ENCODE measurements at regions not wholly inside any gene's neighbourhood (a gene's known extent, or its start where the extent isn't known, plus 50 kb on each side); places are given as distances from the start of the nearest gene placed in this dataset.

GRCh38 chr20:24791953-24792352, 157.1 kb upstream of the CST7 start:
- Histone ChIP-seq H4K20me1 (ENCODE audit: insufficient read depth, low read length) (no peaks in the 10 kb centered on the region), H3K9ac (ENCODE audit: low read length) (no peak overlapping the region), H3K4me2 (ENCODE audit: low read depth, low read length) (no peak overlapping the region), H3K4me1 (ENCODE audit: low read length) (peaks cover 6% of the 10 kb centered on the region), H3K79me2 (ENCODE audit: low read length) (no peaks in the 10 kb centered on the region), H3K4me3 (ENCODE audit: low read length) (no peak overlapping the region), H3K9me2 (replicated peaks; ENCODE audit: insufficient read depth, low read length) (no peaks in the 10 kb centered on the region), H2AFZ (ENCODE audit: low read length) (no peak overlapping the region), H3K36me3 (replicated peaks; ENCODE audit: insufficient read depth, low read length) (no peaks in the 10 kb centered on the region), H3F3A (ENCODE audit: insufficient read depth, low read length) (no peaks in the 10 kb centered on the region), H3K27me3 (replicated peaks; ENCODE audit: insufficient read depth, low read length) (no peaks in the 10 kb centered on the region), H3K27ac (ENCODE audit: low read length) (no peak overlapping the region), H3K9me3 (replicated peaks; ENCODE audit: insufficient read depth, low read length) (no peaks in the 10 kb centered on the region)
- no peak for DNase-seq
- TF ChIP-seq EZH2phosphoT487 (IDR thresholded peaks at IDR 0.05; ENCODE audit: low read length) (no peak), EZH2 (optimal IDR thresholded peaks at IDR 0.05; ENCODE audit: low read depth, low read length) (no peak), CTCF (IDR thresholded peaks at IDR 0.05; ENCODE audit: low read length) (no peak)

- H3K79me2 ChIP-seq (ENCODE audit: low read length), result no peaks in the 10 kb centered on the region
- no peaks in the 10 kb centered on the region for H3K9me2 ChIP-seq (replicated peaks; ENCODE audit: insufficient read depth, low read length)
- no peak for TF ChIP-seq CTCF (IDR thresholded peaks at IDR 0.05; ENCODE audit: low read length)
- no peak for TF ChIP-seq EZH2phosphoT487 (IDR thresholded peaks at IDR 0.05; ENCODE audit: low read length)
- no peak for TF ChIP-seq EZH2 (optimal IDR thresholded peaks at IDR 0.05; ENCODE audit: low read depth, low read length)
- H3K4me3 ChIP-seq (ENCODE audit: low read length), result no peak overlapping the region
- H3K9me3 ChIP-seq (replicated peaks; ENCODE audit: insufficient read depth, low read length), result no peaks in the 10 kb centered on the region
- H3K36me3 ChIP-seq (replicated peaks; ENCODE audit: insufficient read depth, low read length), result no peaks in the 10 kb centered on the region
- no peak overlapping the region for H3K27ac ChIP-seq (ENCODE audit: low read length)
- no peak overlapping the region for H2AFZ ChIP-seq (ENCODE audit: low read length)
- H3F3A ChIP-seq (ENCODE audit: insufficient read depth, low read length), result no peaks in the 10 kb centered on the region
- DNase-seq, result no peak
- no peak overlapping the region for H3K9ac ChIP-seq (ENCODE audit: low read length)
- no peaks in the 10 kb centered on the region for H3K27me3 ChIP-seq (replicated peaks; ENCODE audit: insufficient read depth, low read length)
- H4K20me1 ChIP-seq (ENCODE audit: insufficient read depth, low read length), result no peaks in the 10 kb centered on the region
- peaks cover 6% of the 10 kb centered on the region for H3K4me1 ChIP-seq (ENCODE audit: low read length)
- H3K4me2 ChIP-seq (ENCODE audit: low read depth, low read length), result no peak overlapping the region
Measured at GRCh38 chr20:24792641-24793495, 156.2 kb upstream of the CST7 start.

GRCh38 chr20:24795436-24795835, 153.6 kb upstream of the CST7 start:
- no peak overlapping the region for H3K9ac ChIP-seq (ENCODE audit: low read length)
- no peak overlapping the region for H3K4me2 ChIP-seq (ENCODE audit: low read depth, low read length)
- H3K27ac ChIP-seq (ENCODE audit: low read length), result no peak overlapping the region
- no peak overlapping the region for H3K4me3 ChIP-seq (ENCODE audit: low read length)
- H3F3A ChIP-seq (ENCODE audit: insufficient read depth, low read length), result no peaks in the 10 kb centered on the region
- no peaks in the 10 kb centered on the region for H3K9me2 ChIP-seq (replicated peaks; ENCODE audit: insufficient read depth, low read length)
- H2AFZ ChIP-seq (ENCODE audit: low read length), result no peak overlapping the region
- no peak for DNase-seq
- H4K20me1 ChIP-seq (ENCODE audit: insufficient read depth, low read length), result no peaks in the 10 kb centered on the region
- H3K4me1 ChIP-seq (ENCODE audit: low read length), result peaks cover 6% of the 10 kb centered on the region
- no peaks in the 10 kb centered on the region for H3K79me2 ChIP-seq (ENCODE audit: low read length)
- TF ChIP-seq EZH2 (optimal IDR thresholded peaks at IDR 0.05; ENCODE audit: low read depth, low read length) (no peak), CTCF (IDR thresholded peaks at IDR 0.05; ENCODE audit: low read length) (no peak), EZH2phosphoT487 (IDR thresholded peaks at IDR 0.05; ENCODE audit: low read length) (no peak)
- H3K36me3 ChIP-seq (replicated peaks; ENCODE audit: insufficient read depth, low read length), result no peaks in the 10 kb centered on the region
- no peaks in the 10 kb centered on the region for H3K27me3 ChIP-seq (replicated peaks; ENCODE audit: insufficient read depth, low read length)
- H3K9me3 ChIP-seq (replicated peaks; ENCODE audit: insufficient read depth, low read length), result no peaks in the 10 kb centered on the region
